NCI-H2171 (cell line): ENCODE measurements at regions not wholly inside any gene's neighbourhood (a gene's known extent, or its start where the extent isn't known, plus 50 kb on each side); places are given as distances from the start of the nearest gene placed in this dataset.
"Not testable (repeated sequence)": the region's sequence is repeated elsewhere in the genome, so short reads cannot be mapped to it uniquely, and the experiment has no call there.

Experiments
- DNase-seq: peaks from one replicate; lab custom pipeline; 2025; lab: John Stamatoyannopoulos, UW

DNA sequence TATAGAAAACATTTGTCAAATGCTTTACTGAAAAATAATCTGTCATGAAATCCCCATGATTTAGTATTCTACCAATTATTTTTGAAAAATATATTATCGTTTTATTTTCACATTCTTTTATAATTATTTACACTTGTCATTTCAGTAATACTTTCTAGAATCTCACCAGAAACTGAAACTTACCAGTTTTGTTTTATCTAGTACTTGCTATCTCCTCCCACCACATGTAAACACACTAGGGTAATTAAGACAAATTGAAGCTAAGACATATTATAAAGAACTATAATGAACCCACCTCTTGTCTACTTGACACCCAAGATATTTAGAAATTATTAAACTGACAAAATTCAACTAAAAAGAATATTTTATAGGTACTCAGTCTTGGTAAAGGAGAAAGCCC, 51.5 kb upstream of the GRM3 start:
- DNase-seq: no peak

- DNase-seq: no peak
Measured at GRCh38 chr7:86574006-86574405, 69.7 kb upstream of the GRM3 start.

GRCh38 chr7:86558680-86559501, 84.8 kb upstream of the GRM3 start:
- no peak for DNase-seq

DNA sequence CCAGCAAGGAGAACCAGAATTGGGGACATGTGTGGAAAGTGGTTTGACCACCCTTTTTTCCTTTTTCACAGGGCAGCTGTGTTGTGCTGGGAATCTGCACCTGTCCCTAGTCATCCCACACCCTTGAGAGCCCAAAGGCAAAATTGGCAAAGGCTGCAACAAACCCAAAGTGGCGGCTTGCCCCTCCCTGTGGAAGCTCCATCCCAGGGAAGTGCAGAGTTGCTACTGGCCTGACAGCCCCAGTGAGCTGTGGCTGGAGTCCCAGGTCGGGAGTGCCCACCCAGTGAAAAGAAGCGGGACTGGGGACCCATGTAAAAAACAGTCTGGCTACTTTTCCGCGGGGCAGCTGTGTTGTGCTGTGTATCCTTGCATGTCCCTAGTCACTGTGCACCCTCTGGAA, 109.1 kb upstream of the GRM3 start:
- no peak for DNase-seq

GRCh38 chr7:86504229-86504628, 139.5 kb upstream of the GRM3 start:
- DNase-seq: no peak

GRCh38 chr7:86499986-86500385, 143.7 kb upstream of the GRM3 start:
- no peak for DNase-seq

DNA sequence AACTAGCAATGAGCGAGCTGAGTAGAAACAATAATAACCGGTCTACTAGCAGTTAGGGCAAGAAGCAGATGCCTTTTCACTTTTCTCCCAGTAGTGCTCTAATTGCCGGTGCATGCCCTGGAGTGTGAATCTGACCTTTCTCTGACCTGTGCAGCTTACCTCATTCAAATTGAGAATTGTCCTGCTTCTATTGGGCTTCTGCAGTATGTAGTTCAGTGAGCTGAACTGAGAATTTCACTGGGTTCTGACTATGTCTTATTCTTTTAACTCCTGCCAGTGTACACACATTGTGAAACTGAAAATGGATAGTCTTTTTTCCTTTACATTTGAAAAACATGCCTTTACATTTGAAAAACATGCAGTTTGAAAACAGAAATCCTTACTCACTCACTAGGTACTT, 157.9 kb upstream of the GRM3 start:
- no peak for DNase-seq

- no peak for DNase-seq
Measured at GRCh38 chr7:86479144-86479543, 164.6 kb upstream of the GRM3 start.

DNA sequence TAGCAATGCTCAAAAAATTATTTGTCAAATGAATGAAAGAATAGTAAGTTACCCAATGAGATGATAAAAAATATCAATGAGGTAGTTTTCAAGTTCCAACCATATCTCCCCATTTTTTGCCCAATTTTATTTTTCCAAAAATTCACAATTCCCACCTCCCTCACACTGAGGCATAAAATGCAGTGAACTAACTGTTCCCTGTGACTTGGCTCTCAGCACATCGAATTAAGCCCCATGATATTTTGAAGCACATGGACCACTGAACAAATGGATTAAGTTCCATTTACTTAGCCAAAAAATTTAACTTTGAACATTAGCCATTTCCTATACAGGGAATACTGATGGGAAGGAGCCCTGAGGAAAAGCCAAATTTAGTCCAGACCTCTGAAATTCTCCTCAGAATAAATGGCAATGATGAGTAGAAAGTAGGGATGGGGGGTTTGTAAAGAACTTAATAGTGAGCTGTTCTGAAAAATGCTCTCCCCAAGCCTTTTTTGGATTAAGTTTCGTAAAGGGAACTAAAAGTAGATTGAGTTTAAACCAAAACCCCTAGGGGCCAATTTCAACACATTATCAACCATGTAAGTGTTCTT, 166.3 kb upstream of the GRM3 start:
- DNase-seq: no peak

GRCh38 chr7:86470763-86471162, 172.9 kb upstream of the GRM3 start:
- no peak for DNase-seq

- DNase-seq: peak; percentile 60
Measured at GRCh38 chr7:86469680-86470295, 173.9 kb upstream of the GRM3 start.

- no peak for DNase-seq
Measured at GRCh38 chr7:86454753-86455152, 189.0 kb upstream of the GRM3 start.

DNA sequence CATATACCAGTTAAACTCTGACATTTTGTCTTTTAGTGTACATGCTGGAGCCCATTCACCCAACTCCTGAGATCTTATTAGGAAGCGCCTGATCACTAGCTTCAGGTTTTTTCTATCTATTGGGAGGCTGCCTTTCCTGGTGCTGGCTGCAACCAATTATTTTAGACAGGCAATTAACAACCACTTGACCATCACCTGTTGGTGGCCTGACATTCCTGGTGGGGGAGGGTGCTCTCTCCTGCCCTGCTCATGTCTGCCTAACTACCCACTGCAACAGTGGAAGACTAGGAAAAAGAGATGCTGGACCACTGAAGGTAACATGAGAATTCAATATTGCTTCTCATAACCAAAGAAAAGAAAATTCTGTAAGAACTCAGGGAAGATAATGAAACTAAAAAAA, 190.3 kb upstream of the GRM3 start:
- no peak for DNase-seq

GRCh38 chr7:86448856-86449255, 194.9 kb upstream of the GRM3 start:
- DNase-seq: no peak

- DNase-seq: no peak
Measured at GRCh38 chr7:86445285-86445684, 198.4 kb upstream of the GRM3 start.

- DNase-seq: no peak
Measured at GRCh38 chr7:86444245-86444644, 199.5 kb upstream of the GRM3 start.

GRCh38 chr7:86440420-86440819, 203.3 kb upstream of the GRM3 start:
- DNase-seq: not testable (repeated sequence)

DNA sequence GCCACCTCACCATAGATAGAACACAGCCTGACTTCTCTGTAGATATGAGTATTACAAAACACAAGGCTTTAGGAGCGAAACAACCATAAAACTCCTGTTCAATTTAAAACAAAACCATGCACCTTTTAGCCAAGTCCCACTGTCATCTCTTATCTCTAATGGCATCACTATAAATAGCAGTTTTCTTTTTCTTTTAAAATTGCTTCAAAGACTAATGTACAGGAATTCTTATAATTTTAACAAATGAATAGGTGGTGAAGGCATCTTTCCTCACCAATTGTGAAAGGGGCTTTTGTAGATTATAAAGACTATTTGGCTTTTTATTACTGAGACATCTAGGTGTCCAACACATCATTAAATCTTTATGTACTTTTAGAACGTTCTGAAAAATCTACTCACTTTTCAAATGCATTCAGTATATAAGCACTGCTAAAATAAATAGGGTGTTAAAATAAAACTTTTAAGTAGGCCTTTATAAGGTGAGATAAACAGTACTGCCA, 205.7 kb upstream of the GRM3 start:
- DNase-seq: no peak

- no peak for DNase-seq
Measured at GRCh38 chr7:86431761-86432160, 211.9 kb upstream of the GRM3 start.

DNA sequence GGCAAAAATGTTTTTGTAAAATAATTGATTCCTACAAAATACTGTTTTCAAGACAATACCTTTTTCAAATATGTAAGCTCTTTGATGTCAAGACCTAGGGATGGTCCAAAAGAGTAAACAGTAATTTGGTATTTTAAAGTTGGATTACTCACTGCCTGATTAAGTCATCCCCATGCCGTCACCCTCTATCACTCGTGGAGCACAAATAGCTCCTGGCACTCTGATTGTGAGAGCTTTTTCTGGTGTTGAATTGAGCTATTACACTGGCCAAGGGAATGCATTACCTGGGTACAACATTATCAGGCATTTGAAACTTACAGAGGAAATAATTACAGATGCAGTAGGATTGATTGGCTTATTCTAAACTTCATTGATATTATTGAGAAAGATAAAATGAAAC, 231.9 kb upstream of the GRM3 start:
- no peak for DNase-seq

- no peak for DNase-seq
Measured at GRCh38 chr7:86407291-86407690, 236.4 kb upstream of the GRM3 start.

DNA sequence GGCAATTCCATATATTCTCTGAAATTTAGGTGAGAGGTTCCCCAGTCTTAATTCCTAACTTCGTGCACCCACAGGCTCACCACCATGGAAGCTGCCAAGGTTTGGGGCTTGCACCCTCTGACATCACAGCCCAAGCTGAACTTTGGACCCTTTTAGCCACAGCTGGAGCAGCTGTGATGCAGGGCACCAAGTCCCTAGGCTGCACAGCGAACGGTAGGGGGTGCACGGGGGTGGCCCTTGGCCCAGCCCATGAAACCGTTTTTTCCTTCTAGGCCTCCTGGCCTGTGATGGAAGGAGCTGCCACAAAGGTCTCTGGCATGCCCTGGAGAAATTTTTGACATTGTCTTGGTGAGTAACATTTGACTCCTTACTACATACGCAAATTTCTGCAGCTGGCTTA, 251.9 kb upstream of the GRM3 start:
- DNase-seq: no peak

GRCh38 chr7:86375602-86376001, 268.1 kb upstream of the GRM3 start:
- DNase-seq: not testable (repeated sequence)
